ENCODE measurements at regions not wholly inside any gene's neighbourhood (a gene's known extent, or its start where the extent isn't known, plus 50 kb on each side); places are given as distances from the start of the nearest gene placed in this dataset.

DNA sequence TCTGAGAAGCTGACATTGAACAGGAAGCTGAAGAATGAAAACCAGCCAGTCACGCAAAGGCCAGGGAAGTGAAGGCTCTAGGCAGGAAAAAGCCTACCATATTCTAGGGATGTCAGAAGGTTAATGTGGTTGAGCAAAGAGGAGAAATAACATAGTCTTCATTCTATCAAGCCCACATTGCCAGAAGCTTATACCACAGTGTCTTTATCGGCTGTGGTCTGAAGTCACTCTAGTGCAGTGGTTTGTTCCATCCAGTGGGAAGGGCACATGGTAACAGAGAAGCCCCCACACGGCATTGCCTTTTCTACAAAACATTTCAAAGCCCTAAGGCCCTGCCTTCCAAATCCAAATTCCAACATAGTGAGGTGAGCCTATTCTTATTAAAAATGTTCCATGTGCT, 311.3 kb downstream of the TNS1 start:
- TF ChIP-seq, protein P1, sequence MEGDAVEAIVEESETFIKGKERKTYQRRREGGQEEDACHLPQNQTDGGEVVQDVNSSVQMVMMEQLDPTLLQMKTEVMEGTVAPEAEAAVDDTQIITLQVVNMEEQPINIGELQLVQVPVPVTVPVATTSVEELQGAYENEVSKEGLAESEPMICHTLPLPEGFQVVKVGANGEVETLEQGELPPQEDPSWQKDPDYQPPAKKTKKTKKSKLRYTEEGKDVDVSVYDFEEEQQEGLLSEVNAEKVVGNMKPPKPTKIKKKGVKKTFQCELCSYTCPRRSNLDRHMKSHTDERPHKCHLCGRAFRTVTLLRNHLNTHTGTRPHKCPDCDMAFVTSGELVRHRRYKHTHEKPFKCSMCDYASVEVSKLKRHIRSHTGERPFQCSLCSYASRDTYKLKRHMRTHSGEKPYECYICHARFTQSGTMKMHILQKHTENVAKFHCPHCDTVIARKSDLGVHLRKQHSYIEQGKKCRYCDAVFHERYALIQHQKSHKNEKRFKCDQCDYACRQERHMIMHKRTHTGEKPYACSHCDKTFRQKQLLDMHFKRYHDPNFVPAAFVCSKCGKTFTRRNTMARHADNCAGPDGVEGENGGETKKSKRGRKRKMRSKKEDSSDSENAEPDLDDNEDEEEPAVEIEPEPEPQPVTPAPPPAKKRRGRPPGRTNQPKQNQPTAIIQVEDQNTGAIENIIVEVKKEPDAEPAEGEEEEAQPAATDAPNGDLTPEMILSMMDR (conservative IDR thresholded peaks at IDR 0.05; ENCODE audit: low read length), result no peak
- TF ChIP-seq EZH2phosphoT487 (IDR thresholded peaks at IDR 0.05; ENCODE audit: borderline replicate concordance, low read depth, low read length), result no peak
